Suprapubic skin (tissue), 4 donors: ENCODE measurements at regions not wholly inside any gene's neighbourhood (a gene's known extent, or its start where the extent isn't known, plus 50 kb on each side); places are given as distances from the start of the nearest gene placed in this dataset.

ENCODE experiments used
- EP300 ChIP-seq: sonication (generic); formaldehyde crosslinking; IDR thresholded peaks from one replicate; pipeline ENCODE4 v1.6.1; 2017; ENCODE audit warnings: antibody characterized with exemption
- POLR2A ChIP-seq, 2 donors: fragments of 450-650 bp; IDR thresholded peaks; one replicate each; pipeline ENCODE4 v1.6.1; 2017; ENCODE audit warnings: antibody characterized with exemption in 2 of 2, mild to moderate bottlenecking in 2 of 2, moderate library complexity in 2 of 2
- POLR2AphosphoS5 ChIP-seq, 3 donors: sonication (generic); formaldehyde crosslinking; IDR thresholded peaks; one replicate each; pipeline ENCODE4 v1.6.1; 2017; ENCODE audit warnings: antibody characterized with exemption in 3 of 3
- TF ChIP-seq, protein P1 (sequence below), 2 donors: fragments of 200-600 bp in 1 of 2; fragments of 450-650 bp in 1 of 2; sonication (generic) in 1 of 2; IDR thresholded peaks; one replicate each; pipeline ENCODE4 v1.5.1; 2016 to 2019; ENCODE audit warnings: antibody characterized with exemption in 2 of 2, mild to moderate bottlenecking in 1 of 2, moderate library complexity in 1 of 2

- no peak for TF ChIP-seq POLR2AphosphoS5 (IDR thresholded peaks at IDR 0.05)
- TF ChIP-seq, protein P1, sequence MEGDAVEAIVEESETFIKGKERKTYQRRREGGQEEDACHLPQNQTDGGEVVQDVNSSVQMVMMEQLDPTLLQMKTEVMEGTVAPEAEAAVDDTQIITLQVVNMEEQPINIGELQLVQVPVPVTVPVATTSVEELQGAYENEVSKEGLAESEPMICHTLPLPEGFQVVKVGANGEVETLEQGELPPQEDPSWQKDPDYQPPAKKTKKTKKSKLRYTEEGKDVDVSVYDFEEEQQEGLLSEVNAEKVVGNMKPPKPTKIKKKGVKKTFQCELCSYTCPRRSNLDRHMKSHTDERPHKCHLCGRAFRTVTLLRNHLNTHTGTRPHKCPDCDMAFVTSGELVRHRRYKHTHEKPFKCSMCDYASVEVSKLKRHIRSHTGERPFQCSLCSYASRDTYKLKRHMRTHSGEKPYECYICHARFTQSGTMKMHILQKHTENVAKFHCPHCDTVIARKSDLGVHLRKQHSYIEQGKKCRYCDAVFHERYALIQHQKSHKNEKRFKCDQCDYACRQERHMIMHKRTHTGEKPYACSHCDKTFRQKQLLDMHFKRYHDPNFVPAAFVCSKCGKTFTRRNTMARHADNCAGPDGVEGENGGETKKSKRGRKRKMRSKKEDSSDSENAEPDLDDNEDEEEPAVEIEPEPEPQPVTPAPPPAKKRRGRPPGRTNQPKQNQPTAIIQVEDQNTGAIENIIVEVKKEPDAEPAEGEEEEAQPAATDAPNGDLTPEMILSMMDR (IDR thresholded peaks at IDR 0.05) = no peak
- TF ChIP-seq POLR2A (IDR thresholded peaks at IDR 0.05) = no peak
- TF ChIP-seq EP300 = no peak
These were observed 120.9 kb upstream of the PDZRN3 start for GRCh38 chr3:73745526-73746191.
